SK-N-SH treated with all-trans-retinoic acid at 6 μM for 48 hours (cell line): ENCODE measurements at regions not wholly inside any gene's neighbourhood (a gene's known extent, or its start where the extent isn't known, plus 50 kb on each side); places are given as distances from the start of the nearest gene placed in this dataset.

ENCODE experiments used
- ATAC-seq: fragments of 200-7000 bp; cut with Tn5 transposase; 3 replicates; pipeline ENCODE4 v1.9.1; 2020; ENCODE audit warnings: mild to moderate bottlenecking, moderate library complexity
- ARNTL ChIP-seq: fragments of 450-650 bp; formaldehyde crosslinking; IDR thresholded peaks from 2 replicates; pipeline ENCODE4 v1.5.0; 2020; ENCODE audit warnings: low read depth, mild to moderate bottlenecking, moderate library complexity, borderline replicate concordance
- BACH2 ChIP-seq: fragments of 250-450 bp; sonication (Bioruptor Pico); IDR thresholded peaks from 2 replicates; pipeline ENCODE4 v1.9.0; 2021; ENCODE audit warnings: mild to moderate bottlenecking, borderline replicate concordance
- CSRNP3 ChIP-seq: fragments of 250-450 bp; sonication (Bioruptor Pico); IDR thresholded peaks from 2 replicates; pipeline ENCODE4 v1.5.1; 2021; ENCODE audit warnings: mild to moderate bottlenecking, moderate library complexity
- ESRRG ChIP-seq: fragments of 250-450 bp; sonication (Bioruptor Pico); IDR thresholded peaks from 2 replicates; pipeline ENCODE4 v1.6.1; 2021; ENCODE audit warnings: mild to moderate bottlenecking
- GLIS3 ChIP-seq: fragments of 250-450 bp; sonication (Bioruptor Pico); IDR thresholded peaks from 2 replicates; pipeline ENCODE4 v1.5.0; 2020; ENCODE audit warnings: mild to moderate bottlenecking, moderate library complexity
- ISL1 ChIP-seq: fragments of 250-450 bp; sonication (Bioruptor Pico); IDR thresholded peaks from 2 replicates; pipeline ENCODE4 v2.1.2; 2022; ENCODE audit warnings: mild to moderate bottlenecking, moderate library complexity
- OSR1 ChIP-seq: fragments of 250-450 bp; sonication (Bioruptor Pico); IDR thresholded peaks from 2 replicates; pipeline ENCODE4 v1.8.0; 2022; ENCODE audit warnings: moderate library complexity, mild to moderate bottlenecking, inconsistent platforms
- PATZ1 ChIP-seq: fragments of 250-450 bp; sonication (Bioruptor Pico); IDR thresholded peaks from 2 replicates; pipeline ENCODE4 v1.8.0; 2020; ENCODE audit warnings: mild to moderate bottlenecking, moderate library complexity, borderline replicate concordance
- RARB ChIP-seq: fragments of 250-450 bp; sonication (Bioruptor Pico); IDR thresholded peaks from 2 replicates; pipeline ENCODE4 v1.8.0; 2021; ENCODE audit warnings: mild to moderate bottlenecking, moderate library complexity
- SNAI2 ChIP-seq: fragments of 250-450 bp; sonication (Bioruptor Pico); IDR thresholded peaks from 2 replicates; pipeline ENCODE4 v1.5.0; 2020; ENCODE audit warnings: mild to moderate bottlenecking, moderate library complexity
- TOX ChIP-seq: fragments of 250-450 bp; sonication (Bioruptor Pico); IDR thresholded peaks from 2 replicates; pipeline ENCODE4 v1.8.0; 2021; ENCODE audit warnings: mild to moderate bottlenecking, moderate library complexity, borderline replicate concordance
- TSHZ2 ChIP-seq: fragments of 250-450 bp; sonication (Bioruptor Pico); IDR thresholded peaks from 2 replicates; pipeline ENCODE4 v1.5.0; 2020; ENCODE audit warnings: mild to moderate bottlenecking, moderate library complexity
- ZC3H10 ChIP-seq: fragments of 250-450 bp; sonication (Bioruptor Pico); IDR thresholded peaks from 2 replicates; pipeline ENCODE4 v1.5.1; 2021; ENCODE audit warnings: mild to moderate bottlenecking, moderate library complexity
- ZFP3 ChIP-seq: fragments of 250-450 bp; sonication (Bioruptor Pico); IDR thresholded peaks from 2 replicates; pipeline ENCODE4 v1.5.0; 2020; ENCODE audit warnings: mild to moderate bottlenecking, moderate library complexity
- ZFP30 ChIP-seq: fragments of 450-650 bp; formaldehyde crosslinking; IDR thresholded peaks from 2 replicates; pipeline ENCODE4 v1.5.0; 2022; ENCODE audit warnings: mild to moderate bottlenecking, moderate library complexity
- ZNF565 ChIP-seq: fragments of 450-650 bp; formaldehyde crosslinking; conservative IDR thresholded peaks from 2 replicates; pipeline ENCODE4 v1.5.0; 2020; ENCODE audit warnings: low read depth, mild to moderate bottlenecking, moderate library complexity
- ZNF70 ChIP-seq: fragments of 450-650 bp; formaldehyde crosslinking; IDR thresholded peaks from 2 replicates; pipeline ENCODE4 v1.5.0; 2020; ENCODE audit warnings: mild to moderate bottlenecking, moderate library complexity
- ZNF8 ChIP-seq: fragments of 450-650 bp; formaldehyde crosslinking; IDR thresholded peaks from 2 replicates; pipeline ENCODE4 v1.5.0; 2020; ENCODE audit warnings: mild to moderate bottlenecking, moderate library complexity
- TF ChIP-seq, protein P1 (sequence below): fragments of 250-450 bp; sonication (Bioruptor Pico); IDR thresholded peaks from 2 replicates; pipeline ENCODE4 v1.5.1; 2020; ENCODE audit warnings: low read depth, mild to moderate bottlenecking, moderate library complexity

- TF ChIP-seq GLIS3 (CRISPR knock-in tag): no peak
- no peak for TF ChIP-seq TOX (CRISPR knock-in tag)
- TF ChIP-seq RARB (CRISPR knock-in tag): no peak
- no peak for TF ChIP-seq ISL1 (CRISPR knock-in tag)
- no peak for TF ChIP-seq CSRNP3 (CRISPR knock-in tag)
- TF ChIP-seq ZC3H10 (CRISPR knock-in tag): no peak
- no peak for TF ChIP-seq ZFP3 (CRISPR knock-in tag)
- TF ChIP-seq ZNF70 (CRISPR knock-in tag): no peak
- TF ChIP-seq BACH2 (CRISPR knock-in tag): no peak
- TF ChIP-seq TSHZ2: no peak
- no peak for TF ChIP-seq ARNTL (CRISPR knock-in tag)
- TF ChIP-seq, protein P1, sequence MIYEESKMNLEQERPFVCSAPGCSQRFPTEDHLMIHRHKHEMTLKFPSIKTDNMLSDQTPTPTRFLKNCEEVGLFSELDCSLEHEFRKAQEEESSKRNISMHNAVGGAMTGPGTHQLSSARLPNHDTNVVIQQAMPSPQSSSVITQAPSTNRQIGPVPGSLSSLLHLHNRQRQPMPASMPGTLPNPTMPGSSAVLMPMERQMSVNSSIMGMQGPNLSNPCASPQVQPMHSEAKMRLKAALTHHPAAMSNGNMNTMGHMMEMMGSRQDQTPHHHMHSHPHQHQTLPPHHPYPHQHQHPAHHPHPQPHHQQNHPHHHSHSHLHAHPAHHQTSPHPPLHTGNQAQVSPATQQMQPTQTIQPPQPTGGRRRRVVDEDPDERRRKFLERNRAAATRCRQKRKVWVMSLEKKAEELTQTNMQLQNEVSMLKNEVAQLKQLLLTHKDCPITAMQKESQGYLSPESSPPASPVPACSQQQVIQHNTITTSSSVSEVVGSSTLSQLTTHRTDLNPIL (CRISPR knock-in tag): no peak
- no peak for TF ChIP-seq SNAI2 (CRISPR knock-in tag)
- TF ChIP-seq ZNF8 (CRISPR knock-in tag): no peak
- TF ChIP-seq PATZ1 (CRISPR knock-in tag): no peak
- no peak for TF ChIP-seq OSR1 (CRISPR knock-in tag)
- TF ChIP-seq, all 23 proteins: peak for 0
- ATAC-seq: no peak
These were observed 229.1 kb downstream of the ENGASE start for GRCh38 chr17:79303641-79304205.

GRCh38 chr17:79301469-79301868, 226.8 kb downstream of the ENGASE start:
- ATAC-seq: no peak
- no peak for TF ChIP-seq OSR1 (CRISPR knock-in tag)
- no peak for TF ChIP-seq ESRRG (CRISPR knock-in tag)
- TF ChIP-seq, protein P1 (CRISPR knock-in tag): no peak
- TF ChIP-seq ZNF565: no peak
- TF ChIP-seq SNAI2 (CRISPR knock-in tag): no peak
- no peak for TF ChIP-seq ZFP30
- no peak for TF ChIP-seq TSHZ2
- TF ChIP-seq, all 23 proteins: peak for 0
